ENCODE measurements at regions not wholly inside any gene's neighbourhood (a gene's known extent, or its start where the extent isn't known, plus 50 kb on each side); places are given as distances from the start of the nearest gene placed in this dataset.

GRCh38 chr1:193525917-193526710 lies 339.7 kb upstream of the B3GALT2 start:
- no peak for DNase-seq (ENCODE audit: low read depth in 3 of 3)

- DNase-seq (ENCODE audit: low read depth in 3 of 3): no peak
Observed at GRCh38 chr1:193525411-193525810, 339.0 kb upstream of the B3GALT2 start.

GRCh38 chr1:193524616-193525015 lies 338.2 kb upstream of the B3GALT2 start:
- no peak for DNase-seq (ENCODE audit: low read depth in 3 of 3)

GRCh38 chr1:193524021-193524420 lies 337.6 kb upstream of the B3GALT2 start:
- no peak for DNase-seq (ENCODE audit: low read depth in 3 of 3)

- no peak for DNase-seq (ENCODE audit: low read depth in 3 of 3)
Observed at GRCh38 chr1:193520472-193520871, 334.1 kb upstream of the B3GALT2 start.

- DNase-seq (ENCODE audit: low read depth in 3 of 3): no peak
Observed at GRCh38 chr1:193519922-193520321, 333.5 kb upstream of the B3GALT2 start.

GRCh38 chr1:193516755-193517388 lies 330.5 kb upstream of the B3GALT2 start:
- no peak for DNase-seq (ENCODE audit: low read depth in 3 of 3)

GRCh38 chr1:193514397-193514796 lies 328.0 kb upstream of the B3GALT2 start:
- no peak for DNase-seq (ENCODE audit: low read depth in 3 of 3)

GRCh38 chr1:193513032-193513431 lies 326.6 kb upstream of the B3GALT2 start:
- no peak for DNase-seq (ENCODE audit: low read depth in 3 of 3)

GRCh38 chr1:193504920-193505319 lies 318.5 kb upstream of the B3GALT2 start:
- no peak for DNase-seq (ENCODE audit: low read depth in 3 of 3)

GRCh38 chr1:193498088-193498655 lies 311.8 kb upstream of the B3GALT2 start:
- DNase-seq (ENCODE audit: low read depth in 3 of 3): no peak

GRCh38 chr1:193494368-193494767 lies 308.0 kb upstream of the B3GALT2 start:
- DNase-seq (ENCODE audit: low read depth in 3 of 3): no peak

- DNase-seq (ENCODE audit: low read depth in 3 of 3): no peak
Observed at GRCh38 chr1:193489191-193489590, 302.8 kb upstream of the B3GALT2 start.

- no peak for DNase-seq (ENCODE audit: low read depth in 3 of 3)
Observed at GRCh38 chr1:193487722-193488121, 301.3 kb upstream of the B3GALT2 start.

GRCh38 chr1:193486671-193487229 lies 300.3 kb upstream of the B3GALT2 start:
- DNase-seq (ENCODE audit: low read depth in 3 of 3): no peak

- DNase-seq (ENCODE audit: low read depth in 3 of 3): no peak
Observed at GRCh38 chr1:193480755-193481154, 294.3 kb upstream of the B3GALT2 start.

GRCh38 chr1:193479187-193479586 lies 292.8 kb upstream of the B3GALT2 start:
- peak in 2 of 3 experiments; percentile 8 to 44 for DNase-seq (ENCODE audit: low read depth in 3 of 3)

GRCh38 chr1:193476748-193477147 lies 290.3 kb upstream of the B3GALT2 start:
- no peak for DNase-seq (ENCODE audit: low read depth in 3 of 3)

GRCh38 chr1:193473932-193474331 lies 287.5 kb upstream of the B3GALT2 start:
- no peak for DNase-seq (ENCODE audit: low read depth in 3 of 3)

- DNase-seq (ENCODE audit: low read depth in 3 of 3): no peak
Observed at GRCh38 chr1:193472838-193473398, 286.5 kb upstream of the B3GALT2 start.

GRCh38 chr1:193472430-193472829 lies 286.0 kb upstream of the B3GALT2 start:
- DNase-seq (ENCODE audit: low read depth in 3 of 3): no peak

GRCh38 chr1:193471981-193472380 lies 285.6 kb upstream of the B3GALT2 start:
- no peak for DNase-seq (ENCODE audit: low read depth in 3 of 3)

Data from stimulated activated CD4-positive, alpha-beta T cell treated with anti-CD3 and anti-CD28 coated beads, TNF-alpha, amount 100 ng/mL, for 24 hours (primary cell).